A204.1 (cell line): ENCODE measurements at regions not wholly inside any gene's neighbourhood (a gene's known extent, or its start where the extent isn't known, plus 50 kb on each side); places are given as distances from the start of the nearest gene placed in this dataset.

Source experiments
- FAIRE-seq: peaks from 2 replicates; lab custom pipeline; 2012; peaks lifted over from hg19 to GRCh38; lab: Jason Lieb, UNC

GRCh38 chr17:77476931-77477805, 336.4 kb downstream of the SEC14L1 start:
- FAIRE-seq, result no peak

DNA sequence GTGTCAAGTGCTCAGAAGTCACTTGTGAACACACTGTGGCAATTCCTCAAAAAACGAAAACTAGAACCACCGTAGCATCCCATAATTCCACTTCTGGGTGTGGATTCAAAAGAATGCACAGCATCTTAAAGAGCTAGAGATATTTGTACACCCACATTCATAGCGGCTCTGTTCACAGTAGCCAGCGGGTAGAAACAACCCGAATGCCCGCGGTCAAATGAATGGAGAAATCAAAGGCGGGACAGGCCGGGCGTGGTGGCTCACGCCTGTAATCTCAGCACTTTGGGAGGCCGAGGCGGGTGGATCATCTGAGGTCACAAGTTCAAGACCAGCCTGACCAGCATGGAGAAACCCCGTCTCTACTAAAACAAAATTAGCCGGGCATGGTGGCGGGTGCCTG, 337.5 kb downstream of the SEC14L1 start:
- no peak for FAIRE-seq

- FAIRE-seq, result no peak
Measured at GRCh38 chr17:77478899-77479298, 338.1 kb downstream of the SEC14L1 start.

- no peak for FAIRE-seq
Measured at GRCh38 chr17:77479372-77480198, 338.8 kb downstream of the SEC14L1 start.

DNA sequence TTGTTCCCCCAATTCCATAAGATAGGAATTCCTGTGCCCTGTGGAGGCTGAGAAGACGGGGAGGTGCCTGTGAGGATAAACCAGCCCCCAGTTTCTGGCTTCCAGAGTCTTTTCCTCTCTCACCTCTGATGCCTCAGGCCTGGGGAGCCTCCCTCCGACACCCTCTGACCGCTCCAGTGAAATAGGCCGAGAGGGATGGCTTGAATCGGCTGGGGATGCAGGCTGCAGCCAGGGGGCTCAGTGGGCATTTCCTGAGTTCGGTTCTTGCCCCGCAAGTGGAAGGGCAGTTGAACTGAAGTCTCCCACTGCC, 339.4 kb downstream of the SEC14L1 start:
- no peak for FAIRE-seq

DNA sequence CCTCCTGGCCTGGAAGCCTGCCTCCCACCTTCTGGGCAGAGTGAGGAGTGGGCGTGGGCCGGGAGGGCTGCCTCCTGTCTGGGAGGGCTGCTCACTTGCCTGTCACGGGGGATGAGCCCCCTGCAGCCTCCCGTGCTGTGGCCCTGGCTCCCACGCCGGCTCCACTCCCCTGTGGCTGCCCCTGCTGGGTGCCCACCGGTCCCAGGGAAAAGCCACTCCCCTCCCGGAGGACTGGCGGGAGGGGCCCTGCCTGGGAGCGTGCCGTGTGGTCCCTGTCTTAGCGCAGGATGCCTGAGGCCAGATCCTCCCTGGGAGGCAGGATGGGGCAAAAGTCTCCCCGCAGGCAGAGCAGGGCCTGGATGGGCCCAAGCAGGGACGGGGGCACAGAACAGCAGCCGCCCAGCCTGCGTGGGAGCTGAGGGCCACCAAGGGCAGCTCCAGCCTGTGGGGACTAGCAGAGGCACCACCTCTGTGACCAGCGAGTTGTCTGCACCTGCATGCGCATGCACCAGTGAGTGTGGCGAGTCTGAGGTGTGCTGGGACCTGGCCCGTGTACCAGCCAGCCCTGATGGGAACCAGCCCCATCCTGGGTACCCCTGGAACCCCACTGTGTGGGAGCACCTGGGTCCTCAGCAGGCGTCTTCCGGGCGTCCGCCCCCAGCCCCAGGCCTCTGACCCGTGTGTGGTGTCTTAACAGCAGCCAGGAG, 339.9 kb downstream of the SEC14L1 start:
- FAIRE-seq, result no peak

DNA sequence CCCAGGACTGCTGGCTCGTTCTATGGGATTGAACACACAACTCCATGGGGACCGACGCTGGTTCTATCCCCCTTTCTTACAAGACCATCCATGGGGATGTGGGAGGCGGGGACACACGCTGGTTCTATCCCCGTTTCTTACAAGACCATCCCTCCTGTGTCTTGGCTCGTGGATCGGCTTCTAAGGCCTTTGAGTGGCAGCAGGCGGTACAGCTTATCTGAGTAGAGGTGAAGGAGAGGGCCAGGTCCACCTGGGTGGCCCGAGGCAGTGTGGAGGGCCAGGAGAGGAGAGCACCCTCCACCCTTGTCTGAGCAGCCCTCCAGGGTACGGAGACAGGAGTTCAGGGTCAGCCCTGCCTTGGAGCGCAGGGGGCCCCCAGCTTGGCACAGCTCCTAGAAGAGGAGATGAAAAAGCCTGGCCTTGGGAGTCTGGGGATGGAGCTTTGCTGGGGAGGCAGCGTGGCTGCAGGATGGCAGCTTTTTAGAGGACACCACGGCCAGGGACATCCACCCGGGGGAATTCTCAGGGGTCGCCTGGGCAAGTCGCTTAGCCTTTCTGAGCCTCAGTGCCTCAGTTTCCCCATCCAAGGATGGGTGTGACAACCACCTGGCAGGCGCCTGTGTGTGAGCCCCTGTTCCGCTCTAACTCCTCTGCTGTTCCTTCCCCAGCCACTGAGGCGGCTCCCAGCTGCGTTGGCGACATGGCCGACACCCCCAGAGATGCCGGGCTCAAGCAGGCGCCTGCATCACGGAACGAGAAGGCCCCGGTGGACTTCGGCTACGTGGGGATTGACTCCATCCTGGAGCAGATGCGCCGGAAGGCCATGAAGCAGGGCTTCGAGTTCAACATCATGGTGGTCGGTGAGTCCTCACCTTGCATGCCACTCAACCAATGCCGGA, 341.0 kb downstream of the SEC14L1 start:
- FAIRE-seq, result no peak

GRCh38 chr17:77482375-77483127, 341.8 kb downstream of the SEC14L1 start:
- FAIRE-seq, result no peak

- no peak for FAIRE-seq
Measured at GRCh38 chr17:77483128-77483598, 342.4 kb downstream of the SEC14L1 start.

DNA sequence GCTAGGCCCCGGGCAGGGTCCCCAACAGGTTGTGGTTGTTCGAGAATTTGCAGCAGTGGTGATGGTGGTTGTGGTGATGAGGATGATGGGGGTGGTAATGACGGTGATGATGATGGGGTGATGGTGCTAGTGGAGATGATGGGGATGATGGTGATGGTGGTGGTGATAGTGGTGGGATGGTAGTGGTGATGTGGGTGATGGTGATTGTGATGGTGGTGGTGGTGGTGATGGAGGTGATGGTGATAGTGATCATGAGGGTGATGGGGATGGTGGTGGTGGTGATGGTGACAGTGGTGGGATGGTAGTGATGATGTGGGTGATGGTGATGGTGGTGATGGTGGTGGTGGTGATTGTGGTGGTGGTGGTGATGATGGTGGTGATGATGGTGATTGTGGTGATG, 343.3 kb downstream of the SEC14L1 start:
- no peak for FAIRE-seq

DNA sequence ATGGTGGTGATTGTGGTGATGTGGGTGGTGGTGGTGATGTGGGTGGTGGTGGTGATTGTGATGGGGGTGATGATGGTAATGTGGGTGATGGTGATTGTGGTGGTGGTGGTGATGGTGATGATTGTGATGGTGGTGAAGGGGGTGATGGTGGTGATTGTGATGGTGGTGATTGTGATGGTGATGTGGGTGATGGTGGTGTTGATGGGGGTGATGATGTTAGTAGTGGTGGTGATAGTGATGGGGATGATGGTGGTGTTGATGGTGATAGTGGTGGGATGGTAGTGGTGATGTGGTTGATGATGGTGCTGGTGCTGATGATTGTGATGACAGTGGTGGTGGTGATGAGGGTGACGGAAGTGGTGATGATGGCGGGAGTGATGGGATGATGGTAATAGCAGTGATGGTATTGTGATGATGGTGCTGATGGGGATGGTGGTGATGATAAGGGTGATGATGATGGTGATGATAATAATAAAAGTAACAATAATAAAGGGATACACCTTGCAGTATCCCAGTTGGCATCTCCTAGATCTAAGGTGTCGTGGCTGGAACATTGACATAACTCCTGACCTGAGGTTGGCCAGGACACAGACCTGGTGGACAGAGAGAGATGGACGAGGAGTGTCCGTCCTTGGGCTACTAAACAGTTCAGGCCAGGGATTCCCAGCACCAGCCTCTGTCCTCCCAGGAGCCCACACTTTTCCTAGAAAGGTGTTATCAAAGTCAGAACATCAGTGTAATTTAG, 344.5 kb downstream of the SEC14L1 start:
- FAIRE-seq, result no peak

GRCh38 chr17:77487211-77487629, 346.5 kb downstream of the SEC14L1 start:
- FAIRE-seq, result no peak

- no peak for FAIRE-seq
Measured at GRCh38 chr17:77487677-77488530, 347.1 kb downstream of the SEC14L1 start.

- FAIRE-seq, result no peak
Measured at GRCh38 chr17:77488531-77489238, 347.9 kb downstream of the SEC14L1 start.

DNA sequence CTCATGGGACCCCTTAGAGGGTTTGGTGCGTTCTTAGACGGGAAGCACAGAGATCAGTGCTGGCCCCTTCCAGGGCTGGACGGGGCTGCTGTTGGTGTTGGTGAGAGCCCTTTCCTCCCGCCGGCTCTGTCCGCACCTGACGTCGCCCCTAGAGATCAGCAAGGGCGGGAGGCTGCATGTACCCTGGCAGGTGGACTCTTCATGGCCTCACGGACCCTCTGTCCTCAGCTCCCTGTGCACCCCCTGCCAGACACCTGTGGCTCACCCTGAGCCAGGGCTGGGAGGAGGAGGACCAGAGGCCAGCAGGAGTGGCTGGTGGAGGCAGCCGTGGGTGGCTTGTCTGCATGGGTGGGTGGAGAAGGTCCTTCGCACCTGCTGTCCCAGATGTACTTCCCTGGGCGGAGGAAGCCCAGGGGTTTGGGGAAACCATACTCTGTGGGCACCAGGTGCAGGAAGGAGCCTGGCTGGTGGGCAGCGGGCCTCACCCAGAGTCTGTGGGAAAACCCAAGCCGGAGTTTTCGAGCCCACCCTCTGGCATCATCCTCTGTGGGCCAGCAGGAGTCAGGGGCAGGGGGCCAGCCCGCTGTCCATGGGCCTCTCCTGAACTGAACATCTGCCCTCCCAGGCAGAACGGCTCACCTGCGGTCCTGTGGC, 348.6 kb downstream of the SEC14L1 start:
- FAIRE-seq, result no peak

DNA sequence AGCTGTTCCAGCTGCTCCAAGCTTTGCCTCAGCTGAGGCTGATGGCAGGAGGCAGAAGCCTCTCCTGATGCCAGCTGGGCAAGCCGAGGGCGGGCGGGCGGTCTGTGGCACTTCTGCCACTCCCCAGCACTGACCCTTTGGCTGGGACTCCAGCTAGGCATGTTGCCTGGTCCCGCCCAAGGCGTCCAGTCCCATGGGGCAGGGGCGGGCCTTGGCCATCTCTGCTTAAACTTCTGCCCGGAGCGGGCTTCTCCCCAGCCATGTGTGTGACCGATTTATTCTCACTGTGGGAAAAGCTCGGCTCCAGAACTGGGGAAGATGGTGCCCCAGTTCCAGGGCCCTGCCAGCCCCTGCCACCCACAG, 349.1 kb downstream of the SEC14L1 start:
- no peak for FAIRE-seq

GRCh38 chr17:77490361-77491183, 349.8 kb downstream of the SEC14L1 start:
- no peak for FAIRE-seq
